Chondrocyte (in vitro differentiated cells): ENCODE measurements at regions not wholly inside any gene's neighbourhood (a gene's known extent, or its start where the extent isn't known, plus 50 kb on each side); places are given as distances from the start of the nearest gene placed in this dataset.

Source experiments
- DNase-seq: peaks from one replicate; pipeline ENCODE4 v3.0.0; 2021; ENCODE audit warnings: mixed read lengths, low spot score
- H3K27ac Mint-ChIP-seq: one replicate; pipeline ENCODE4 v1.8.0; 2021; ENCODE audit warnings: mild to moderate bottlenecking, moderate library complexity, mixed read lengths; ENCODE audit not compliant: unreplicated experiment
- H3K27me3 Mint-ChIP-seq: 2 replicates; pipeline ENCODE4 v1.8.0; 2021; ENCODE audit warnings: low read depth, mixed read lengths
- H3K36me3 Mint-ChIP-seq: 2 replicates; pipeline ENCODE4 v1.8.0; 2021; ENCODE audit warnings: low read depth, mixed read lengths
- H3K4me1 Mint-ChIP-seq: 2 replicates; pipeline ENCODE4 v1.8.0; 2021; ENCODE audit warnings: low read depth, mild to moderate bottlenecking, mixed read lengths
- H3K4me3 Mint-ChIP-seq: one replicate; pipeline ENCODE4 v1.8.0; 2021; ENCODE audit warnings: mild to moderate bottlenecking, moderate library complexity, mixed read lengths; ENCODE audit not compliant: unreplicated experiment
- H3K9me3 Mint-ChIP-seq: 2 replicates; pipeline ENCODE4 v1.8.0; 2021; ENCODE audit warnings: low read depth, mixed read lengths
- TF ChIP-seq, protein P1 (sequence below): fragments of 200-600 bp; sonication (generic); IDR thresholded peaks from 2 replicates; pipeline ENCODE4 v1.5.0; 2021; ENCODE audit warnings: antibody characterized with exemption, mild to moderate bottlenecking, moderate library complexity

DNA sequence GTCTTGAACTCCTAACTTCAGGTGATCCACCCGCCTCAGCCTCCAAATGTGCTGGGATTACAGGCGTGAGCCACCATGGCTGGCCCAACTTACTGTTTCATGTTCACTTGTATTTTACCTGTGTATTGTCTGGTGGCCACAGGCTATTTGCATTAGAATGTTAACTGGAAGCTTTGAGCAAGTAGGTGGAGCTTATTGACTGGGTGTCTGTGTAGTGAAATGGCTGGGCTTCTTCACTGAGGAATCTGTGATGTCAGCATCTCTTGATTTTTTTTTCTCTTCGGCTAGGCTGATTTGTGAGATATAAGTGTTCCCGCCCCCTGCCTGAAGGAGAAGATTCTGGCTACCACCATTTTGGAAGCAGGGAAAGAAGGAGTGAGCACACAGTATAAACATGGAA is 237.8 kb upstream of the PEX5L start:
- no peak overlapping the region for H3K4me3 Mint-ChIP-seq
- DNase-seq = no peak
- H3K36me3 Mint-ChIP-seq = no peaks in the 10 kb centered on the region
- H3K4me1 Mint-ChIP-seq = no peaks in the 10 kb centered on the region
- TF ChIP-seq, protein P1, sequence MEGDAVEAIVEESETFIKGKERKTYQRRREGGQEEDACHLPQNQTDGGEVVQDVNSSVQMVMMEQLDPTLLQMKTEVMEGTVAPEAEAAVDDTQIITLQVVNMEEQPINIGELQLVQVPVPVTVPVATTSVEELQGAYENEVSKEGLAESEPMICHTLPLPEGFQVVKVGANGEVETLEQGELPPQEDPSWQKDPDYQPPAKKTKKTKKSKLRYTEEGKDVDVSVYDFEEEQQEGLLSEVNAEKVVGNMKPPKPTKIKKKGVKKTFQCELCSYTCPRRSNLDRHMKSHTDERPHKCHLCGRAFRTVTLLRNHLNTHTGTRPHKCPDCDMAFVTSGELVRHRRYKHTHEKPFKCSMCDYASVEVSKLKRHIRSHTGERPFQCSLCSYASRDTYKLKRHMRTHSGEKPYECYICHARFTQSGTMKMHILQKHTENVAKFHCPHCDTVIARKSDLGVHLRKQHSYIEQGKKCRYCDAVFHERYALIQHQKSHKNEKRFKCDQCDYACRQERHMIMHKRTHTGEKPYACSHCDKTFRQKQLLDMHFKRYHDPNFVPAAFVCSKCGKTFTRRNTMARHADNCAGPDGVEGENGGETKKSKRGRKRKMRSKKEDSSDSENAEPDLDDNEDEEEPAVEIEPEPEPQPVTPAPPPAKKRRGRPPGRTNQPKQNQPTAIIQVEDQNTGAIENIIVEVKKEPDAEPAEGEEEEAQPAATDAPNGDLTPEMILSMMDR = no peak
- H3K27ac Mint-ChIP-seq = no peak overlapping the region
- peaks cover 11% of the 10 kb centered on the region for H3K9me3 Mint-ChIP-seq
- H3K27me3 Mint-ChIP-seq = peaks cover 2% of the 10 kb centered on the region

GRCh38 chr3:180275176-180275575 is 238.4 kb upstream of the PEX5L start:
- no peaks in the 10 kb centered on the region for H3K36me3 Mint-ChIP-seq
- peaks cover 6% of the 10 kb centered on the region for H3K9me3 Mint-ChIP-seq
- H3K4me3 Mint-ChIP-seq = no peak overlapping the region
- no peaks in the 10 kb centered on the region for H3K4me1 Mint-ChIP-seq
- no peak for DNase-seq
- peaks cover 2% of the 10 kb centered on the region for H3K27me3 Mint-ChIP-seq
- TF ChIP-seq, protein P1 = no peak
- no peak overlapping the region for H3K27ac Mint-ChIP-seq

- Mint-ChIP-seq H3K4me3 (no peak overlapping the region), H3K4me1 (no peaks in the 10 kb centered on the region), H3K27me3 (peaks cover 2% of the 10 kb centered on the region), H3K36me3 (no peaks in the 10 kb centered on the region), H3K27ac (no peak overlapping the region), H3K9me3 (peaks cover 1% of the 10 kb centered on the region)
- TF ChIP-seq, protein P1 = no peak
- no peak for DNase-seq
Observed at GRCh38 chr3:180277041-180277440, 240.3 kb upstream of the PEX5L start.

DNA sequence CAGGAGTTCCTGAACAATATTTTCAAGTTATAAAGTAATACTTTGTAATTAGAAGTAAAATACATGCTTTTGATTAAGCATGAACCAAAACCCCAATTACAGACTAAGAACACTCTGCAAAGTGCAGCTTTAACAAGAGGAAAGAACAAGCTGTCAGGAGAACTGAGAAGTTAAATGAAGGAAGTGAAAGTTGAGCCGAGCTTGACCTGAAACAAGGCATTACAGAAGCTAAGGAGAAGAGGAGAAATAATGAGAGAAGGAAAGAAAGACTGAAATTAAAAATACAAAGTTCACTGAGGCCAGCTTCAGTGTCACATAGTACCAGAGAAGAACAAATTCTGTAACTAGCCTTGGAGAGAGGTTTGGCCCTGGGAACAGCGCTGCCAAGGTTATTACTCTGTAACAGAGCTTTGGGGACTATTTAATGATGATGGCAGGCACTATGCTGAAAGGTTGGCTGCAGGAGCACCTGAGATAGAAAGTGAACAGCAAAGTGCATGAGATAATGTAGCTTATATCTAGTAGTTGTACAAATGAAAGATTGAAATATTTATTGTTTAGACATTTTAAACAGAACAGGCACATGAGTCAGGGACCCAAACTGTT is 241.9 kb upstream of the PEX5L start:
- TF ChIP-seq, protein P1 = no peak
- Mint-ChIP-seq H3K36me3 (no peaks in the 10 kb centered on the region), H3K9me3 (no peaks in the 10 kb centered on the region), H3K4me3 (no peak overlapping the region), H3K27ac (no peak overlapping the region), H3K4me1 (no peaks in the 10 kb centered on the region), H3K27me3 (peaks cover 2% of the 10 kb centered on the region)
- no peak for DNase-seq

- TF ChIP-seq, protein P1 = no peak
- DNase-seq = no peak
- no peak overlapping the region for H3K4me3 Mint-ChIP-seq
- H3K36me3 Mint-ChIP-seq = no peaks in the 10 kb centered on the region
- H3K27me3 Mint-ChIP-seq = peaks cover 8% of the 10 kb centered on the region
- H3K9me3 Mint-ChIP-seq = no peaks in the 10 kb centered on the region
- no peaks in the 10 kb centered on the region for H3K4me1 Mint-ChIP-seq
- H3K27ac Mint-ChIP-seq = no peak overlapping the region
Observed at GRCh38 chr3:180280555-180280954, 243.8 kb upstream of the PEX5L start.
